Fibroblast of skin of abdomen (primary cell): ENCODE measurements at regions not wholly inside any gene's neighbourhood (a gene's known extent, or its start where the extent isn't known, plus 50 kb on each side); places are given as distances from the start of the nearest gene placed in this dataset.

Source experiments
- DNase-seq: peaks from one replicate; pipeline ENCODE4 v3.0.0-alpha.2; 2013

- DNase-seq: no peak
Measured at GRCh38 chr9:20191228-20191840, 402.5 kb upstream of the SLC24A2 start.

DNA sequence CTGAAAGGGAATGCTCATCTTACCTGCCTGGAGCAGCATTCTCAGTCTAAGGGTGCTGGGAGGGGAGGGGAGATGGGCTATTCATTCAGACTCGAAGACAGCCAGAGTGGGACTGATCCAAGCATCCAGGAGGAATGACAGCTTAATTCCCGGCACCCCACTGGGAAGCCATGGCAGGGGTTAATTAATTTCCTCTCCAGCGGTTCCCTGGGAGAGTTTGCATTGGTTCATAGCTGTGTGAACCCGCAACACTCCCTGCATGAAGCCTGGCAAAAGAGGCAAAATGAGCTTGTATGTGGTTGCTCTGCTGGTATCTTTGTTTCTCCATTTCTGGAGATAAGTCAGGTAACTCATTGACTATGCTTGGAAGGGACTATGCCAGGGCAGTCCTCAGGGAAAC, 401.0 kb upstream of the SLC24A2 start:
- no peak for DNase-seq

DNA sequence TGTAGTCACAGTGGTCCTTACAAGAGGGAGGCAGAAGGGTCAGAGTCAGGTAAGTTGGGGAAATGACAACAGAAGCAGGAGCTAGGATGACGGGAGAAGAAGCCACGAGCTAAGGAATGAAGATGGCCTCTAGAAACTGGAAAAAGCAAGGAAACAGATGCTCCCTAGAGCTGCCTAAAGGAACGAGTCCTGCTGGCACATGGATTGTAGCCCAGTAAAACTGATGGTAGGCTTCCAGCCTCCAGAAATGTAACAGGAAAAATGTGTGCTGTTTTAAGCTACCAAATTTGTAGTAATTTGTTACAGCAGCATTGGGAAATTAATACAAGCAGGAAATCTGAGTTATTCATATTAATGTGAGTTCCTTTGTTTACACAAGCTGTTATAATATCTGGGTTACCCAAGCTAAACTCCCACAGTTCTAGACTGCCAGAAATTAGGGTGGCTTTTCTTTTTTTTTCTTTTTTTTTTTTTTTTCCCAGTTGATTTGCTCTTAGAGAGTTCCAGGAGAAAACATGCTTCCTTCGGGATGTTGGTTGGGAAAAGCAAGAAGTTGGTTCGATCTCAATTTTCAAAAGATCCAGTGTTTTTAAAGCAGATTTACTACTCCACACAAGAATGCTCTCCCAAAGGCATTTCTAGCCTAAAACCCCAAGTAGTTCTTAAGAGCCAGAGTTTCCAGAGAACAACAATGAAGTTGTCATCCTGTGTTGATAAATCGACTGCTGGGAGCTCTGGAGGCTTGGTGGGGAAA, 400.0 kb upstream of the SLC24A2 start:
- DNase-seq: no peak

- DNase-seq: no peak
Measured at GRCh38 chr9:20187318-20187717, 398.5 kb upstream of the SLC24A2 start.

DNA sequence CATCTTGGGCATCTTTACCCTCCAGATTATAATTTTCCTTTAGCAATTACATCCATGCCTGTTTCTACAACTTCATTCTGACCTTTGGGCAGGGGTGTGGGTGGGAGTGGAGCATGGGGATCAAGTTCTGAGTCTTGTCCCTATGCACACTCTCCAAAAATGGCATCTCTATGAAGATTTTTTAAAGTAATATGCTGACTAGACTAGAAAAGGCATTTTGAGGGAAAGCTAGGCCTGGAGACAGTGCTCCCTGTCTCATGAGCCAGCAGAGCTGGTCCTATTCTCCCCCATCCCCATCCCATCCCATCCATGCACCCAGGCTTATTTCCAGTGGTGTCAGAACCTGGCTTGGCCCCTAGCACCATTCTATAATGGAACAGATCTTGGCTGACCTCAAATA, 398.0 kb upstream of the SLC24A2 start:
- DNase-seq: no peak

- no peak for DNase-seq
Measured at GRCh38 chr9:20186231-20186630, 397.4 kb upstream of the SLC24A2 start.

- no peak for DNase-seq
Measured at GRCh38 chr9:20184541-20184940, 395.7 kb upstream of the SLC24A2 start.

DNA sequence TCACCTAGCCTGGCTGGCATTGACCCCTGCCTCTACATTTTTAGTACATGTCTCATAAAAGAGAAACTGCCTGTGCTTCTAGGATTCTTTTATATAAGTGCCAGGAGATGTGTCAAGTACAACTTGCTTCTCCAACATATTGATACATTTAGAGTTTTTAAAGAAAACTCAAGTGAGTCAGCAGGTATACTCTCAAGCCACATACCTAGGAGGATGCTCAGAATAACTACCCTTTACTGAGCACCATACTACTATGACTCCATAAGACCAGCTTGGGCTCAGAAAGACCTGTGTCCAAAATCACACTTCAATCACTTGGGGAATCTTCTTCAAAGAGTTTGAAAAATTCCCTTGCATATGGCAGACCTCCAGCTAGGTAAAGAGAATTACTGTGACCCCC, 389.8 kb upstream of the SLC24A2 start:
- no peak for DNase-seq

- no peak for DNase-seq
Measured at GRCh38 chr9:20178197-20178596, 389.4 kb upstream of the SLC24A2 start.

GRCh38 chr9:20170122-20170521, 381.3 kb upstream of the SLC24A2 start:
- no peak for DNase-seq

DNA sequence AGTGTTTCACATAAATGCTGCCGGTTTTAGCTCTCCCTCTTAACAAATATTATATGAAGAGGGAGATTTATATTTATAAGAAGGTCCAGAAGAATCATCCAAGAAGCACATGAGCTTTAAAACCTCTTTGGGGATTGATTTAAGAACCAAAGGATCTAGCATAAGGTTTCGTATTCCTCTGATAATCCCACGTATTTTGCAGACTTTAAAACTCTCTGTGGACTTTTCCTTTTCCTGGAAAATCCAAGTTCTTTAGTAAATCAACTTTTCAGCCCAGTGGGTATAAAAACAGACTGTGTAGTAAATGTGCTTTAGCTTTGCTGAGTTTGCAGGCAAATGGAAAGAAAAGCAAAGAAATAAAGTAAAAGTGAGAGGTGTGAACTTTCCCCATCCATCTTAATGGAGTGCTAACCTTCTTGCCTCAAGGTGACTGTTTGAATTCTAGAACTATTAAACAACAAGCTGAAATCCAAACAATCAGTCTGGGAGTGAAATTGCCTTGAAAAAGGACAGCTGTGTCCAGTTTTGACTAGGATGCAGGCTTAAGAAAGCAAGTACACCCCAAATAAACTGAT, 363.4 kb upstream of the SLC24A2 start:
- no peak for DNase-seq

GRCh38 chr9:20148416-20148815, 359.6 kb upstream of the SLC24A2 start:
- no peak for DNase-seq

DNA sequence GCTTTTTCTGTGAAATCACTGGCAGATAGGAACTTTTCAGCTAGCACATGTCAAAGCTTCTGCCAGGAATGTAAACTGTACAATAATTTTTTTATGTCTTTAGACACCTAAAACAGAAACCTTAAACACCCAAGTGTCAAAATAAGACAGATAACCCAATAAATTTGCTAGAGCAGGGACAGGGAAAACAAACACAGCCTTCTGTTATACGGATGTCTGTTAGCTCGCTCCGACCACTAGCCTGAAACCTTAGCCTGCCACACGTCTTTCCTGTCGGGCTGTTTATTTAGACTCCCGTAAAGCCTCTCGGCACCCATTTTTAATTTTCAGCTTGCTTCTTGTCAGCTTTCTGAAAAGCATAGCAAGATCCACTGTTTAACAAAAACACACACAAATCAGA, 355.4 kb upstream of the SLC24A2 start:
- DNase-seq: no peak

DNA sequence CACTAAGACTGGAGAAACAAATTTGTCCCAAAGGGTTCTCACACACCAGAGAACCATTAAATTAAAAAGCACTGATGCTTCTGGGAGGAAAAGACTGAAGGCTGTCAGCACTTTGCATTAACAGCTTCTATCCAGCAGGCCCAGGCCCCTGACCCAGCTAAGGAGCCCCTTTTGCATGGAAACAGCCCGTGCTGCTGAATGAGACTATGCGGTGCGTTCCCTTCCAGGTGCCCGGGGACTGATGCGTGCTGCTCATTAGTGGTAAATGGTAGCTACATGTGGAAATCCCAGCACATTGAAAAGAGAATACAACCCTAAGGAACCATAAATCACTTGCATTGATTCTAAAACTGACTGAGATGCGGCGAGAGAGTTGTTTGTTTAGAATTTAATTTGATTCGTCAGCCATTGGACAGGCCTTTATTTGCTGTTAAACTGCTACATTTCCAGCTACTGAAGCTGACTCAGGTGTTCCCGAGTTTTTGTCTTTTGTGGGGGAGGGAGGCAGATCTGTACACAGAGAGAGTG, 351.0 kb upstream of the SLC24A2 start:
- DNase-seq: no peak

DNA sequence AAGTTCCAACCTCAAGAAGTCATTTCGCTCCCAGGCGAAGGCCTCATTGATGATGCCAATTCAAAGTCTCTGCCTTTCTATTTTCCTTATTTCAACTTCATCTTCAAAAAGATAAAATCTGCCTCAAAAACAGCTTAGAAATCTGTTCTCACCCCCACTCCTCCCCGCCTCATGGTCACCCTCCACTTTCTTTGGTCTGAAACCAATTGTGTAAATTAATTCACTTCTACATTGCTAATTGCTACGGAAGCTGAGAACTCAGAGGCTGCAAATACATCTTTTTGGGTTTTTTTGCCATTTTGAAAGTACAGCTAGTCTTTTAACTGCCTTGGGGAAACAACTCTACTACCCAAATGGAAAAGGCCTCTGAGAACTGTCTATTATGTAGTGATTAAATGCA, 350.0 kb upstream of the SLC24A2 start:
- DNase-seq: no peak

DNA sequence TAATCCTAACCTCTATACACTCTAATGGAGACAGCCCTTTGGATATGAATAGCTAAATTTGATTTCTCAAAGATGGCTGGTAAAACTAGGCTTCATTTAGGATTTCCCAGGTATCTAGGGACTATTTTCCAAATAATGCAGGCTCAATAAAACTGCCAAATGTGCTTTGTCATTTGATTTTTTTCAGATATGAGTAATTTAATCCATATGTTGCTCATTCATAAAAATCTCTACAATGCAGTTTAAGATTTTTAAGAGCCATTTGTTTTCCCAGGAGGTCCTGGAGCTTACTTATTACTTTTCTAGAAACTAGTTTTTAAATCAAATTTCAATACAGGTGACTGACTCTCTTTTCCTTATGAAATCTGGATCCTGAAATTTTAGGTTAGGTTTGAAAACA, 349.3 kb upstream of the SLC24A2 start:
- DNase-seq: no peak

- no peak for DNase-seq
Measured at GRCh38 chr9:20137425-20137824, 348.6 kb upstream of the SLC24A2 start.

- no peak for DNase-seq
Measured at GRCh38 chr9:20135119-20135697, 346.4 kb upstream of the SLC24A2 start.

GRCh38 chr9:20125727-20126126, 336.9 kb upstream of the SLC24A2 start:
- no peak for DNase-seq

DNA sequence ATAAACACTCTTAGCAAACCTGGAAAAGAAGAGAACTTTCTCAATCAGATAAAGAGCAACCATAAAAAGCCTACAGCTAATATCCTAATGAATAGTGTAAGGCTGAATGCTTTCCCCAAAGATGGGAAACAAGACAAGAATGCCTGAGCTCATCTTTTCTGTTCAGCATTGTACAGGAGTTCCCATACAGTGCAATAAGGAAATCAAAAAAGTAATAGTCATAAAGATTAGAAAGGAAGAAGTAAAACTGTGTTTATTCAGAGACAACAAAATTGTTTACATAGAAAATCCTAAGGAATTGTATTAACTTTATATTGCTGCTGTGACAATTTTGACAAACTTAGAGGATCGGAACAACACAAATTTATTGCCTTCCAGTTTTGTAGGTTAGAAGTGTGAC, 330.7 kb upstream of the SLC24A2 start:
- no peak for DNase-seq

GRCh38 chr9:20117986-20118385, 329.1 kb upstream of the SLC24A2 start:
- DNase-seq: no peak

DNA sequence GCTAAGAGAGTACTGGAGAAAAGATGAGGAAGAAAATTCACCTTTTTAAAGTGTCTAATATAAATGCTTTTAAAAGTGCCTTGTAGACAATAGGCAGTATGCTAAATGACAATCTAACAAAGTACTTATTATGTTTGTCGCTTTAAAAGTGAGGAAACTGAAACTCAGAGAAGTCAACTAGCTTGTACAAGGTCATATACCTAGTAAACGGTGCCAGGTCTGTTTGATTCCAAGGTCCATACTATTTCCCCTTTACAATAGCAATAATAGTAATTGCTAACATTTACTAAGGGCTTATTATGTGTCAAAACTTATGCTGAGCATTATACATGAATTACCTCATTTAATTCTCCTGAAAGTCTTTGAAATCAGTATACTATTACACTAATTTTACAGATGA, 328.6 kb upstream of the SLC24A2 start:
- no peak for DNase-seq

DNA sequence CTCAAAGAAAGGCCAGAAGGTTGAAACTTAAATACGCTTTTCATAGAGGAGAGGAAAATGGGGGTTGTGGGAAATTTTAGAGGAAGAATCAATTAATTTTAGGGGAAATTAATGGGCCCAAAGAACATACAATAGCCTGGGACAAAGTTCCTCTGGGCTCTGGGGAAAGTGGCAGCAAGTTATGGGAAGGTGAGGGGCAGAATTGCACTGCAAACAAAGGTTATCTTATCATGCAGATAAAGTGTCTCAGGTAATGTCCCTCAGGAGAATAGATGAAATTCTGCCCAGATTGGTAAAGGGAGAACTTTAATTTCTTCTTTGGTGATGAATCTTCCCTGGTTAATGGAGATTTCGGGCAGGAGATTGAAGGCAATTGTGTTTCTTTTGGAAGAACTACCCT, 326.1 kb upstream of the SLC24A2 start:
- no peak for DNase-seq
